GM23338 (cell line): ENCODE measurements at regions not wholly inside any gene's neighbourhood (a gene's known extent, or its start where the extent isn't known, plus 50 kb on each side); places are given as distances from the start of the nearest gene placed in this dataset.

Experiments used
- CREB1 ChIP-seq: fragments of 250-450 bp; sonication (Bioruptor Pico); IDR thresholded peaks from 2 replicates; pipeline ENCODE4 v1.5.0; 2020; ENCODE audit warnings: low read depth, mild to moderate bottlenecking, moderate library complexity
- CTCF ChIP-seq, 2 experiments: fragments of 200-600 bp in 1 of 2; sonication (generic) in 1 of 2; conservative IDR thresholded peaks; 2 replicates each; pipeline versions ENCODE4 v1.5.1 to v1.6.1; 2016 to 2017; ENCODE audit warnings: antibody characterized with exemption in 2 of 2, low read depth in 2 of 2, mild to moderate bottlenecking in 2 of 2, moderate library complexity in 1 of 2
- ETS1 ChIP-seq: IDR thresholded peaks from 2 replicates; pipeline ENCODE4 v1.6.1; 2016; ENCODE audit warnings: antibody characterized with exemption
- EZH2phosphoT487 ChIP-seq: fragments of 200-600 bp; sonication (generic); IDR thresholded peaks from one replicate; pipeline ENCODE4 v1.8.1; 2018; ENCODE audit warnings: antibody characterized with exemption; ENCODE audit not compliant: unreplicated experiment
- NANOG ChIP-seq: IDR thresholded peaks from 2 replicates; pipeline ENCODE4 v1.6.1; 2016; ENCODE audit warnings: antibody characterized with exemption, borderline replicate concordance
- POLR2AphosphoS5 ChIP-seq: IDR thresholded peaks from 2 replicates; pipeline ENCODE4 v1.6.1; 2016; ENCODE audit warnings: antibody characterized with exemption, low read depth
- REST ChIP-seq: IDR thresholded peaks from one replicate; pipeline ENCODE4 v1.6.1; 2018; ENCODE audit warnings: antibody characterized with exemption; ENCODE audit not compliant: unreplicated experiment
- STAT1 ChIP-seq: IDR thresholded peaks from one replicate; pipeline ENCODE4 v1.6.1; 2016; ENCODE audit warnings: antibody characterized with exemption; ENCODE audit not compliant: unreplicated experiment
- ZNF114 ChIP-seq: fragments of 250-450 bp; sonication (Bioruptor Pico); IDR thresholded peaks from 2 replicates; pipeline ENCODE4 v1.5.0; 2020; ENCODE audit warnings: mild to moderate bottlenecking, moderate library complexity
- ZNF331 ChIP-seq: fragments of 250-450 bp; sonication (Bioruptor Pico); IDR thresholded peaks from 2 replicates; pipeline ENCODE4 v1.5.0; 2020; ENCODE audit warnings: low read depth, mild to moderate bottlenecking, moderate library complexity
- ZNF462 ChIP-seq: fragments of 250-450 bp; sonication (Bioruptor Pico); IDR thresholded peaks from 2 replicates; pipeline ENCODE4 v1.5.0; 2020; ENCODE audit warnings: mild to moderate bottlenecking, moderate library complexity

- no peak for TF ChIP-seq ZNF462 (CRISPR knock-in tag)
- TF ChIP-seq POLR2AphosphoS5: no peak
- TF ChIP-seq CREB1 (CRISPR knock-in tag): no peak
- no peak for TF ChIP-seq NANOG
- no peak for TF ChIP-seq EZH2phosphoT487
- no peak for TF ChIP-seq ETS1
- TF ChIP-seq REST: no peak
- no peak for TF ChIP-seq CTCF (conservative IDR thresholded peaks at IDR 0.05; ENCODE audit: low read depth in 2 of 2)
- TF ChIP-seq ZNF114 (CRISPR knock-in tag): no peak
- no peak for TF ChIP-seq ZNF331 (CRISPR knock-in tag)
- no peak for TF ChIP-seq STAT1
Observed at GRCh38 chr2:59427980-59428379, 1125.5 kb downstream of the BCL11A start (continued).
